HepG2 (cell line): ENCODE measurements at regions not wholly inside any gene's neighbourhood (a gene's known extent, or its start where the extent isn't known, plus 50 kb on each side); places are given as distances from the start of the nearest gene placed in this dataset.

Experiments
- ATAC-seq: fragments of 200-7000 bp; cut with Tn5 transposase; 3 replicates; pipeline ENCODE4 v1.9.1; 2020; ENCODE audit warnings: mild to moderate bottlenecking, moderate library complexity
- BruUV-seq: library from RNA; stranded (reverse); fragments of 400-500 nt; replicated peaks from 2 replicates; lab custom pipeline; 2021; lab: Mats Ljungman, UMichigan
- CTCF ChIA-PET: fragments of 300-600 bp; formaldehyde crosslinking; extraction: SDS; loops from one replicate; lab custom pipeline; 2021; ENCODE audit warnings: low total read pairs, inconsistent platforms, low intra/inter-chr PET ratio; lab: Yijun Ruan, JAX
- POLR2A ChIA-PET: fragments of 350-600 bp; sonication (Branson Sonifier 250); formaldehyde crosslinking; loops from one replicate; lab custom pipeline; 2020; ENCODE audit warnings: antibody characterized with exemption, inconsistent platforms; lab: Yijun Ruan, JAX
- DNase-seq: peaks from one replicate; pipeline ENCODE4 v3.0.0-alpha.2; 2015; ENCODE audit warnings: low spot score
- FAIRE-seq: peaks from 3 replicates; lab custom pipeline; 2011; peaks lifted over from hg19 to GRCh38; lab: Jason Lieb, UNC
- H2AFZ ChIP-seq: one replicate; pipeline ENCODE4 v1.6.1; 2011; ENCODE audit warnings: low read length, inconsistent platforms
- H3K27ac ChIP-seq: fragments of 300-600 bp; 3 replicates; pipeline ENCODE4 v1.8.0; 2011; ENCODE audit warnings: mixed run types, mild to moderate bottlenecking, mixed read lengths, low read length, inconsistent platforms; ENCODE audit not compliant: insufficient read depth; ENCODE audit errors: extremely low read length
- H3K27me3 ChIP-seq, 2 experiments: fragments of 200-600 bp in 1 of 2; 2 replicates in 1 of 2; 3 replicates in 1 of 2; pipeline versions ENCODE4 v1.6.0 to v1.8.0; 2011; ENCODE audit warnings: low read length in 2 of 2, mild to moderate bottlenecking in 2 of 2, moderate library complexity in 2 of 2, inconsistent platforms in 1 of 2; ENCODE audit not compliant: insufficient read depth in 2 of 2, control insufficient read depth in 1 of 2
- H3K36me3 ChIP-seq, 2 experiments: fragments of 200-600 bp in 1 of 2; replicated peaks in 1 of 2; 2 replicates in 1 of 2; 3 replicates in 1 of 2; pipeline versions ENCODE4 v1.5.1 to v1.8.0; 2011; ENCODE audit warnings: low read length in 2 of 2, inconsistent platforms in 1 of 2; ENCODE audit not compliant: insufficient read depth in 2 of 2, control insufficient read depth in 1 of 2
- H3K4me1 ChIP-seq: 2 replicates; pipeline ENCODE4 v1.5.1; 2012; ENCODE audit warnings: low read length, inconsistent platforms; ENCODE audit not compliant: insufficient read depth
- H3K4me2 ChIP-seq: 2 replicates; pipeline ENCODE4 v1.6.0; 2011; ENCODE audit warnings: low read depth, low read length, inconsistent platforms
- H3K4me3 ChIP-seq, 3 experiments: fragments of 200-600 bp in 1 of 3; sonication (generic), shearing (Covaris generic) in 1 of 3; replicated peaks in 1 of 3; 2 replicates each; pipeline ENCODE4 v1.5.1; 2011 to 2016; ENCODE audit warnings: low read length in 3 of 3, inconsistent platforms in 2 of 3, low read depth in 2 of 3, mild to moderate bottlenecking in 2 of 3, control low read depth in 1 of 3, mixed read lengths in 1 of 3; ENCODE audit not compliant: insufficient read depth in 1 of 3
- H3K79me2 ChIP-seq: one replicate; pipeline ENCODE4 v1.6.1; 2011; ENCODE audit warnings: low read length, inconsistent platforms; ENCODE audit not compliant: insufficient read depth
- H3K9ac ChIP-seq: 2 replicates; pipeline ENCODE4 v1.6.0; 2011; ENCODE audit warnings: mild to moderate bottlenecking, low read depth, low read length, inconsistent platforms; ENCODE audit not compliant: insufficient read depth
- H3K9me3 ChIP-seq: 2 replicates; pipeline ENCODE4 v1.5.1; 2012; ENCODE audit warnings: mild to moderate bottlenecking, low read length
- H4K20me1 ChIP-seq: 2 replicates; pipeline ENCODE4 v1.6.0; 2011; ENCODE audit warnings: inconsistent platforms, mild to moderate bottlenecking, low read length, moderate library complexity; ENCODE audit not compliant: insufficient read depth
- ATF7-NPFF ChIP-seq: sonication (generic); formaldehyde crosslinking; IDR thresholded peaks from 2 replicates; pipeline ENCODE4 v1.8.1; 2023; ENCODE audit warnings: mild to moderate bottlenecking, low read depth, missing genetic modification reagents, moderate library complexity
- CAMTA2 ChIP-seq: sonication (generic); formaldehyde crosslinking; IDR thresholded peaks from 2 replicates; pipeline ENCODE4 v1.4.0; 2020; ENCODE audit warnings: mild to moderate bottlenecking, missing genetic modification reagents, borderline replicate concordance
- DPF2 ChIP-seq: sonication (generic); formaldehyde crosslinking; IDR thresholded peaks from 2 replicates; pipeline ENCODE4 v1.4.0; 2020; ENCODE audit warnings: mild to moderate bottlenecking, low read depth, missing genetic modification reagents, borderline replicate concordance
- EP300 ChIP-seq, 3 experiments: sonication (generic) in 1 of 3; formaldehyde crosslinking in 1 of 3; IDR thresholded peaks; 2 replicates each; pipeline versions ENCODE4 v1.5.1 to v1.6.1; 2011 to 2020; ENCODE audit warnings: low read depth in 2 of 3, low read length in 2 of 3, borderline replicate concordance in 1 of 3, improper control_type of control experiment in 1 of 3, mild to moderate bottlenecking in 1 of 3, missing genetic modification reagents in 1 of 3, moderate library complexity in 1 of 3
- ETV6 ChIP-seq: sonication (generic); formaldehyde crosslinking; conservative IDR thresholded peaks from 2 replicates; pipeline ENCODE4 v1.4.0; 2020; ENCODE audit warnings: missing genetic modification reagents
- FOXA3 ChIP-seq: IDR thresholded peaks from 2 replicates; pipeline ENCODE4 v1.6.1; 2016; ENCODE audit warnings: missing genetic modification reagents, missing compliant biosample characterization
- HINFP ChIP-seq: sonication (generic); formaldehyde crosslinking; IDR thresholded peaks from 2 replicates; pipeline ENCODE4 v1.4.0; 2020; ENCODE audit warnings: low read depth, mild to moderate bottlenecking, missing genetic modification reagents
- POGK ChIP-seq: sonication (generic); formaldehyde crosslinking; conservative IDR thresholded peaks from 2 replicates; pipeline ENCODE4 v1.8.0; 2022; ENCODE audit warnings: mild to moderate bottlenecking, moderate library complexity, missing genetic modification reagents
- RAD21 ChIP-seq: fragments of 450-650 bp; formaldehyde crosslinking; IDR thresholded peaks from 2 replicates; pipeline ENCODE4 v1.5.0; 2020; ENCODE audit warnings: mild to moderate bottlenecking
- SALL2 ChIP-seq: sonication (generic); formaldehyde crosslinking; IDR thresholded peaks from 2 replicates; pipeline ENCODE4 v1.8.1; 2023; ENCODE audit warnings: mild to moderate bottlenecking, missing genetic modification reagents, inconsistent platforms
- STAG1 ChIP-seq: sonication (generic); formaldehyde crosslinking; IDR thresholded peaks from 2 replicates; pipeline ENCODE4 v1.4.0; 2020; ENCODE audit warnings: missing genetic modification reagents
- ZNF17 ChIP-seq: sonication (generic); formaldehyde crosslinking; IDR thresholded peaks from 2 replicates; pipeline ENCODE4 v1.5.0; 2020; ENCODE audit warnings: mild to moderate bottlenecking, missing genetic modification reagents
- ZNF350 ChIP-seq: sonication (generic); formaldehyde crosslinking; IDR thresholded peaks from 2 replicates; pipeline ENCODE4 v1.4.0; 2020; ENCODE audit warnings: mild to moderate bottlenecking, low read depth, missing genetic modification reagents, borderline replicate concordance
- ZNF530 ChIP-seq: sonication (generic); formaldehyde crosslinking; IDR thresholded peaks from 2 replicates; pipeline ENCODE4 v1.5.0; 2020; ENCODE audit warnings: low read depth, mild to moderate bottlenecking, missing genetic modification reagents
- ZNF546 ChIP-seq: sonication (generic); formaldehyde crosslinking; conservative IDR thresholded peaks from 2 replicates; pipeline ENCODE4 v1.8.1; 2023; ENCODE audit warnings: mild to moderate bottlenecking, missing genetic modification reagents
- WGBS: methylation state at CpG from one replicate; pipeline ENCODE4 v1.1.6; 2017; ENCODE audit warnings: low lambda C conversion rate; 5-methylcytosine and 5-hydroxymethylcytosine counted together
- in situ Hi-C: cut with HindIII; loops from 2 replicates; pipeline ENCODE4 v1.10.0; 2017; ENCODE audit warnings: low pct_unique_long_range_greater_than_20kb; ENCODE audit not compliant: extremely low pct_ligation_motif_present
- intact Hi-C: fragments of 100-400 bp; cut with micrococcal nuclease; formaldehyde crosslinking; loops from one replicate; pipeline ENCODE4 v1.10.0; 2022; ENCODE audit not compliant: unreplicated experiment
- TF ChIP-seq, protein P1 (sequence below): sonication (generic); formaldehyde crosslinking; IDR thresholded peaks from 2 replicates; pipeline ENCODE4 v1.9.0; 2021; ENCODE audit warnings: missing genetic modification reagents, mild to moderate bottlenecking, borderline replicate concordance

- H3K36me3 ChIP-seq, result no peaks in the 10 kb centered on the region
- ChIA-PET CTCF (no interaction called here), POLR2A (no interaction called here)
- peaks cover 0 to 39% of the 10 kb centered on the region in 2 experiments; a peak in 3 of 5 replicates for H3K27me3 ChIP-seq
- ATAC-seq (no peak), DNase-seq (no peak), FAIRE-seq (no peak)
- TF ChIP-seq ATF7-NPFF (CRISPR knock-in tag), result no peak
- TF ChIP-seq ZNF350 (CRISPR knock-in tag), result no peak
- TF ChIP-seq HINFP, result no peak
- TF ChIP-seq SALL2 (CRISPR knock-in tag), result no peak
- no peak for TF ChIP-seq CAMTA2
- no peak for TF ChIP-seq ZNF546 (CRISPR knock-in tag)
- TF ChIP-seq DPF2 (CRISPR knock-in tag), result no peak
- no peak for TF ChIP-seq ZNF17 (CRISPR knock-in tag)
- TF ChIP-seq, protein P1, sequence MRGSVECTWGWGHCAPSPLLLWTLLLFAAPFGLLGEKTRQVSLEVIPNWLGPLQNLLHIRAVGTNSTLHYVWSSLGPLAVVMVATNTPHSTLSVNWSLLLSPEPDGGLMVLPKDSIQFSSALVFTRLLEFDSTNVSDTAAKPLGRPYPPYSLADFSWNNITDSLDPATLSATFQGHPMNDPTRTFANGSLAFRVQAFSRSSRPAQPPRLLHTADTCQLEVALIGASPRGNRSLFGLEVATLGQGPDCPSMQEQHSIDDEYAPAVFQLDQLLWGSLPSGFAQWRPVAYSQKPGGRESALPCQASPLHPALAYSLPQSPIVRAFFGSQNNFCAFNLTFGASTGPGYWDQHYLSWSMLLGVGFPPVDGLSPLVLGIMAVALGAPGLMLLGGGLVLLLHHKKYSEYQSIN, result no peak
- no peak for TF ChIP-seq RAD21 (CRISPR knock-in tag)
- no peak for TF ChIP-seq EP300 (IDR thresholded peaks at IDR 0.05; ENCODE audit: low read depth in 2 of 2, low read length in 2 of 2)
- TF ChIP-seq EP300 (CRISPR knock-in tag; IDR thresholded peaks at IDR 0.05; ENCODE audit: borderline replicate concordance), result no peak
- TF ChIP-seq FOXA3 (CRISPR knock-in tag), result no peak
- TF ChIP-seq ZNF530 (CRISPR knock-in tag), result no peak
- TF ChIP-seq ETV6 (CRISPR knock-in tag), result no peak
- TF ChIP-seq POGK (CRISPR knock-in tag), result no peak
- no peak for TF ChIP-seq STAG1 (CRISPR knock-in tag)
- no peak overlapping the region for H3K4me3 ChIP-seq
- WGBS, result 32% methylated on average over 6 of the region's 6 CpGs
- no peak overlapping the region for H3K27ac ChIP-seq
- H2AFZ ChIP-seq, result no peak overlapping the region
- peaks cover 15% of the 10 kb centered on the region for H3K9me3 ChIP-seq
- no peaks in the 10 kb centered on the region for H3K79me2 ChIP-seq
- no peak overlapping the region for H3K4me2 ChIP-seq
- H3K4me1 ChIP-seq, result no peaks in the 10 kb centered on the region
- in situ Hi-C loops, result no loop called here
- intact Hi-C loops, result no loop called here
- BruUV-seq, result no TSS peak
- H4K20me1 ChIP-seq, result no peaks in the 10 kb centered on the region
- H3K9ac ChIP-seq, result no peak overlapping the region
These were observed 124.2 kb downstream of the COPS8 start for GRCh38 chr2:237209885-237210284.
